NB4 (cell line): ENCODE measurements at regions not wholly inside any gene's neighbourhood (a gene's known extent, or its start where the extent isn't known, plus 50 kb on each side); places are given as distances from the start of the nearest gene placed in this dataset.

ENCODE experiments used
- DNase-seq: peaks from one replicate; pipeline ENCODE4 v3.0.0; 2010; ENCODE audit warnings: low read depth
- H3K4me3 ChIP-seq: one replicate; pipeline ENCODE4 v1.5.1; 2011; ENCODE audit warnings: mild to moderate bottlenecking, low read depth, low read length, moderate library complexity
- CTCF ChIP-seq: IDR thresholded peaks from one replicate; pipeline ENCODE4 v1.5.1; 2012; ENCODE audit warnings: low read depth, low read length
- MYC ChIP-seq: IDR thresholded peaks from 2 replicates; pipeline ENCODE4 v1.6.1; 2011; ENCODE audit warnings: low read depth, low read length
- POLR2A ChIP-seq: IDR thresholded peaks from 2 replicates; pipeline ENCODE4 v1.6.1; 2011; ENCODE audit warnings: mild to moderate bottlenecking; ENCODE audit not compliant: insufficient read length; ENCODE audit errors: extremely low read depth
- TF ChIP-seq, protein P1 (sequence below): IDR thresholded peaks from 2 replicates; pipeline ENCODE4 v1.6.1; 2011; ENCODE audit warnings: low read depth, low read length

GRCh38 chr5:143567583-143568504 is 164.4 kb upstream of the NR3C1 start:
- H3K4me3 ChIP-seq = no peak overlapping the region
- TF ChIP-seq, protein P1, sequence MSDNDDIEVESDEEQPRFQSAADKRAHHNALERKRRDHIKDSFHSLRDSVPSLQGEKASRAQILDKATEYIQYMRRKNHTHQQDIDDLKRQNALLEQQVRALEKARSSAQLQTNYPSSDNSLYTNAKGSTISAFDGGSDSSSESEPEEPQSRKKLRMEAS = no peak
- TF ChIP-seq MYC (no peak), CTCF (no peak), POLR2A (no peak)
- no peak for DNase-seq

GRCh38 chr5:143566139-143566538 is 162.7 kb upstream of the NR3C1 start:
- DNase-seq = no peak

GRCh38 chr5:143564417-143564816 is 160.9 kb upstream of the NR3C1 start:
- TF ChIP-seq, protein P1 = no peak
- no peak for TF ChIP-seq POLR2A
- TF ChIP-seq CTCF = no peak
- TF ChIP-seq MYC = no peak
- no peak overlapping the region for H3K4me3 ChIP-seq
- peak; percentile 61 for DNase-seq

More at GRCh38 chr5:143566139-143566538, 162.7 kb upstream of the NR3C1 start:
- no peak overlapping the region for H3K4me3 ChIP-seq
- no peak for TF ChIP-seq MYC
- TF ChIP-seq, protein P1 = no peak
- TF ChIP-seq POLR2A = no peak
- no peak for TF ChIP-seq CTCF

DNA sequence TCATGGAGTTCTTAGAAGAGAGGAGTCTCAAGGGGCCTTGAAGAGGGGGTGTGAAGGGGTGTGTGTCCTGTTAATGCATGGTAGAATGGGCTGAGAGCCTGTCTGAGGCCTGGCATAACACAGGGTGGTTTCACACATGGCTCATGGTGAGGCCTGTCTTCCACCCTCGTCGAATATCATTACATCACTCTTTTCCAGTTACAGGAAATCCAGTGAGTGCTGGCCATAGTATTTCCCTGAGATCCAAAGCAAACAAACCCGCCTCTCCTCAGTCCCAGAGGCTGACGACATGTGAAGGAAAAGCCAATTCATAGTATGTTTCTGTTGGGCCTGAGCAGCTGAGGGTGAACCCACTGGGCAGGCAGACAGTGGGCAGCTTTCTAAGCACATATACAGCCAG is 159.4 kb upstream of the NR3C1 start:
- no peak for DNase-seq
- TF ChIP-seq CTCF = no peak
- TF ChIP-seq, protein P1 = no peak
- TF ChIP-seq MYC = no peak
- TF ChIP-seq POLR2A = no peak
- no peak overlapping the region for H3K4me3 ChIP-seq

DNA sequence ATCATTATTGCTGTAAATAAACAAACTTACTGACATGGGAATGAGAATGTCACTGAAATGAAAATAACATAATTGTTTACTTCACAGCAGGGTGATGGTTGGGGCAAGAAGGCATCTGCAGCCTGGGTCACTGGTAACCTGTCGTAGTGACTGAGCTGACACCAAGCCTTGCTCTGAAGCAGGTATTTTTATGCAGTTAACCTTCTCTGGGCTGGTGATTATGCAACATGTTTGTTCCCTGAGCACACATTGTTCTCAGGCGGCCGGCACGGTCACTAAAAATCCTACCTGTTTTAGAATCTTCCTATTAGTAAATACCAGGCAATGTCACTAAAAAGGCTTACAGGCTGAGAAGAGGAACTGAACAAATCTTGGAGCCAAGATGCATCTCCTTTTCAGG is 157.7 kb upstream of the NR3C1 start:
- no peak overlapping the region for H3K4me3 ChIP-seq
- TF ChIP-seq POLR2A (no peak), CTCF (no peak), MYC (no peak)
- TF ChIP-seq, protein P1 = no peak

More for the DNA sequence above, 157.7 kb upstream of the NR3C1 start:
- DNase-seq = no peak
